ENCODE measurements at regions not wholly inside any gene's neighbourhood (a gene's known extent, or its start where the extent isn't known, plus 50 kb on each side); places are given as distances from the start of the nearest gene placed in this dataset.
"Not testable (repeated sequence)": the region's sequence is repeated elsewhere in the genome, so short reads cannot be mapped to it uniquely, and the experiment has no call there.

- DNase-seq (no peak), ATAC-seq (ENCODE audit: low read depth) (no peak)
- H3K27ac ChIP-seq (ENCODE audit: low read length in 2 of 2): no peak overlapping the region
- no peak overlapping the region for H3K4me2 ChIP-seq (replicated peaks; ENCODE audit: low read depth, low read length, poor library complexity, severe bottlenecking)
- no peaks in the 10 kb centered on the region for H3K36me3 ChIP-seq (replicated peaks in 1 of 2; ENCODE audit: control extremely low read depth in 1 of 2, control insufficient read depth in 1 of 2, extremely low read depth in 1 of 2, insufficient read depth in 2 of 2, low read length in 1 of 2)
- no peak overlapping the region for H3K4me3 ChIP-seq (ENCODE audit: control extremely low read depth in 1 of 5, extremely low read depth in 1 of 5, insufficient read depth in 1 of 5, low read depth in 2 of 5, low read length in 4 of 5)
- H3K27me3 Mint-ChIP-seq: no peaks in the 10 kb centered on the region
- WGBS (ENCODE audit: insufficient coverage): no CpG with 5 or more reads among the region's 1 CpG
- H3K9me3 ChIP-seq (ENCODE audit: control extremely low read depth in 1 of 3, control insufficient read depth in 2 of 3, insufficient read depth in 1 of 3, low read length in 2 of 3): peaks cover 0 to 8% (median 0%) of the 10 kb centered on the region in 3 donors
- POLR2A ChIA-PET: no interaction called here
- peaks cover 3% of the 10 kb centered on the region for H3K9me3 Mint-ChIP-seq (ENCODE audit: insufficient read depth)
- H4K20me1 ChIP-seq (ENCODE audit: control insufficient read depth, insufficient read depth, low read length, poor library complexity, severe bottlenecking): no peaks in the 10 kb centered on the region
- CTCF ChIA-PET: no interaction called here
- no peak for TF ChIP-seq EZH2 (IDR thresholded peaks at IDR 0.05; ENCODE audit: borderline replicate concordance, insufficient read depth, low read depth, low read length, poor library complexity, severe bottlenecking)
- TF ChIP-seq, protein P1, sequence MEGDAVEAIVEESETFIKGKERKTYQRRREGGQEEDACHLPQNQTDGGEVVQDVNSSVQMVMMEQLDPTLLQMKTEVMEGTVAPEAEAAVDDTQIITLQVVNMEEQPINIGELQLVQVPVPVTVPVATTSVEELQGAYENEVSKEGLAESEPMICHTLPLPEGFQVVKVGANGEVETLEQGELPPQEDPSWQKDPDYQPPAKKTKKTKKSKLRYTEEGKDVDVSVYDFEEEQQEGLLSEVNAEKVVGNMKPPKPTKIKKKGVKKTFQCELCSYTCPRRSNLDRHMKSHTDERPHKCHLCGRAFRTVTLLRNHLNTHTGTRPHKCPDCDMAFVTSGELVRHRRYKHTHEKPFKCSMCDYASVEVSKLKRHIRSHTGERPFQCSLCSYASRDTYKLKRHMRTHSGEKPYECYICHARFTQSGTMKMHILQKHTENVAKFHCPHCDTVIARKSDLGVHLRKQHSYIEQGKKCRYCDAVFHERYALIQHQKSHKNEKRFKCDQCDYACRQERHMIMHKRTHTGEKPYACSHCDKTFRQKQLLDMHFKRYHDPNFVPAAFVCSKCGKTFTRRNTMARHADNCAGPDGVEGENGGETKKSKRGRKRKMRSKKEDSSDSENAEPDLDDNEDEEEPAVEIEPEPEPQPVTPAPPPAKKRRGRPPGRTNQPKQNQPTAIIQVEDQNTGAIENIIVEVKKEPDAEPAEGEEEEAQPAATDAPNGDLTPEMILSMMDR (IDR thresholded peaks at IDR 0.05): no peak
- H3K27me3 ChIP-seq (replicated peaks in 1 of 4; ENCODE audit: control extremely low read depth in 1 of 4, control insufficient read depth in 3 of 4, insufficient read depth in 4 of 4, low read length in 3 of 4): no peaks in the 10 kb centered on the region
- no peak overlapping the region for H3K27ac Mint-ChIP-seq
- no peaks in the 10 kb centered on the region for H3K79me2 ChIP-seq (ENCODE audit: control insufficient read depth, insufficient read depth, low read length)
- H3K9ac ChIP-seq (ENCODE audit: low read length): no peak overlapping the region
- intact Hi-C loops (cut with micrococcal nuclease): loop anchor here (10.0 kb wide), 1 partner anchor 1014 kb away; no protein-coding TSS in a partner anchor
- H3K4me1 ChIP-seq (ENCODE audit: control insufficient read depth in 2 of 2, insufficient read depth in 2 of 2, low read length in 2 of 2): no peaks in the 10 kb centered on the region
- no peak overlapping the region for H3K4me3 Mint-ChIP-seq
- H3K4me1 Mint-ChIP-seq: no peaks in the 10 kb centered on the region
- H2AFZ ChIP-seq (ENCODE audit: insufficient read depth, low read depth, low read length, poor library complexity, severe bottlenecking): no peak overlapping the region
Measured at GRCh38 chr2:107570876-107571275, 255.8 kb upstream of the RGPD4 start.

GRCh38 chr2:107572890-107573289 is 253.8 kb upstream of the RGPD4 start:
- H3K79me2 ChIP-seq (ENCODE audit: control insufficient read depth, insufficient read depth, low read length); H3K36me3 ChIP-seq (replicated peaks in 1 of 2; ENCODE audit: control extremely low read depth in 1 of 2, control insufficient read depth in 1 of 2, extremely low read depth in 1 of 2, insufficient read depth in 2 of 2, low read length in 1 of 2); H3K4me1 ChIP-seq (ENCODE audit: control insufficient read depth in 2 of 2, insufficient read depth in 2 of 2, low read length in 2 of 2); H3K4me3 Mint-ChIP-seq; H3K9ac ChIP-seq (ENCODE audit: low read length); POLR2A ChIA-PET; CTCF ChIA-PET; H2AFZ ChIP-seq (ENCODE audit: insufficient read depth, low read depth, low read length, poor library complexity, severe bottlenecking); H4K20me1 ChIP-seq (ENCODE audit: control insufficient read depth, insufficient read depth, low read length, poor library complexity, severe bottlenecking); H3K9me3 Mint-ChIP-seq (ENCODE audit: insufficient read depth); H3K27ac ChIP-seq (ENCODE audit: low read length in 2 of 2); H3K9me3 ChIP-seq (ENCODE audit: control extremely low read depth in 1 of 3, control insufficient read depth in 2 of 3, insufficient read depth in 1 of 3, low read length in 2 of 3); H3K27me3 ChIP-seq (replicated peaks in 1 of 4; ENCODE audit: control extremely low read depth in 1 of 4, control insufficient read depth in 3 of 4, insufficient read depth in 4 of 4, low read length in 3 of 4); H3K4me3 ChIP-seq (ENCODE audit: control extremely low read depth in 1 of 5, extremely low read depth in 1 of 5, insufficient read depth in 1 of 5, low read depth in 2 of 5, low read length in 4 of 5); ATAC-seq (ENCODE audit: low read depth); H3K4me2 ChIP-seq (replicated peaks; ENCODE audit: low read depth, low read length, poor library complexity, severe bottlenecking); H3K27ac Mint-ChIP-seq; H3K27me3 Mint-ChIP-seq; H3K4me1 Mint-ChIP-seq; DNase-seq: not testable (repeated sequence)
- intact Hi-C loops (cut with micrococcal nuclease): loop anchor here (10.0 kb wide), 1 partner anchor 1012 kb away; no protein-coding TSS in a partner anchor
- 80% methylated on average over 1 of the region's 13 CpGs for WGBS (ENCODE audit: insufficient coverage)

Data from B cell (primary cell).